ENCODE measurements at regions not wholly inside any gene's neighbourhood (a gene's known extent, or its start where the extent isn't known, plus 50 kb on each side); places are given as distances from the start of the nearest gene placed in this dataset.

- TF ChIP-seq KAT7 (CRISPR knock-in tag; IDR thresholded peaks at IDR 0.05; ENCODE audit: borderline replicate concordance) (no peak), PAWR (CRISPR knock-in tag; IDR thresholded peaks at IDR 0.05; ENCODE audit: borderline replicate concordance) (no peak), HDAC1 (CRISPR knock-in tag; IDR thresholded peaks at IDR 0.05) (0 out of 2 replicates have a peak, but pooled peaks have one; percentile 8), SYNCRIP (IDR thresholded peaks at IDR 0.05; ENCODE audit: insufficient read depth, low read depth, low read length) (no peak), HES4 (CRISPR knock-in tag; IDR thresholded peaks at IDR 0.05; ENCODE audit: borderline replicate concordance) (0 out of 2 replicates have a peak, but pooled peaks have one; percentile 26), MLLT10 (CRISPR knock-in tag; IDR thresholded peaks at IDR 0.05) (no peak), ZNF75D (CRISPR knock-in tag; IDR thresholded peaks at IDR 0.05; ENCODE audit: borderline replicate concordance) (0 out of 2 replicates have a peak, but pooled peaks have one; percentile 36), FIP1L1 (IDR thresholded peaks at IDR 0.05; ENCODE audit: borderline replicate concordance, insufficient read depth, low read depth, low read length) (no peak), PRDM15 (CRISPR knock-in tag; IDR thresholded peaks at IDR 0.05) (no peak), AGO2 (optimal IDR thresholded peaks at IDR 0.05; ENCODE audit: low read depth, low read length) (no peak), KLF12 (CRISPR knock-in tag; IDR thresholded peaks at IDR 0.05; ENCODE audit: borderline replicate concordance) (no peak), SRY (CRISPR knock-in tag; IDR thresholded peaks at IDR 0.05) (no peak), ATF7 (IDR thresholded peaks at IDR 0.05) (peak; percentile 85), ATF7 (CRISPR knock-in tag; IDR thresholded peaks at IDR 0.05) (no peak), RORA (CRISPR knock-in tag; IDR thresholded peaks at IDR 0.05) (no peak), SAFB2 (CRISPR knock-in tag; IDR thresholded peaks at IDR 0.05; ENCODE audit: borderline replicate concordance, low read depth) (no peak), FOXC1 (CRISPR knock-in tag; IDR thresholded peaks at IDR 0.05; ENCODE audit: borderline replicate concordance) (no peak)
These were observed 59.3 kb upstream of the MRTFB start (continued) for GRCh38 chr16:14011846-14012245.
